ENCODE measurements at regions not wholly inside any gene's neighbourhood (a gene's known extent, or its start where the extent isn't known, plus 50 kb on each side); places are given as distances from the start of the nearest gene placed in this dataset.

DNA sequence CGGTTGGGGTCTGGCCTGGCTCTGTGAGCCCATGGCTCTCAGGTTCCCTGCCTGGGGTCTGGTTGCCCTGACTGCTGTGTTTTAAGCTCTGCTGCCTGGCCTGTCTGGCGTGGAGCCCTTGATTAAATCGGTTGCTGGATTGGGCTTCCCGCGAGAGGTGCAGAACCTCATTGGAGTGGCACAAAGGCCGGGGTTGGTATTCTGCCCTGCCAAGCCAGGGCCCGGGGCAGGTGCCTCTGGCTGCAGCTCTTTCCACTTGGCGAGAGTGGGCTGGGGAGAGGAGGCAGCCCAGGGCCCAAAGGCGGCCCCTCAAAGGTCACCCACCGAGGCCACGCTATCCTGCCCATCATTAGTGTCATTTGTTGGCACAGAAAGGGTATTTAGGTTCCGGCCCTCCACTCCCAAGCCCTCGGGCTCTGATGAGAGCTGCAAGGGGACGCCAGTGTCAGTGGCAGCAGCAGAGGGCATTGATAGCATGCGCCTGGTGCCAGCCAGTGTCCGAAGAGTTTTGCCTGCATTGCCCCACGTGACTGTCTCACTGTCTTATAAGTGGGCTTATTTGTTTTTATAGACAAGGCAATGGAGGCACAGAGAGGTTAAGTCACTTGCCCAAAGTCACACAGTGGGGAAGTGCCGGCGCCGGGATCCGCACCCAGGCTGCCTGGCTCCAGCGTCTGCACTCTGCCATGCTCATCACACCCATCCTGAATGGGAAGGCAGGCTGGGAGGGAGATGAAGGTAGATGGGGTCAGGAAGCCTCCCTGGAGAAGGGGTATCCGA lies 68.0 kb upstream of the CIBAR2 start:
- peaks cover 5% of the 10 kb centered on the region for H3K27me3 ChIP-seq (ENCODE audit: insufficient read depth, low read length, poor library complexity)
- H3K4me1 ChIP-seq (ENCODE audit: insufficient read depth, low read length): no peaks in the 10 kb centered on the region
- peaks cover 3% of the 10 kb centered on the region for H3K9me3 ChIP-seq (ENCODE audit: insufficient read depth, low read length, severe bottlenecking)
- H3K36me3 ChIP-seq (ENCODE audit: insufficient read depth, low read length): no peaks in the 10 kb centered on the region
- H3K4me3 ChIP-seq (ENCODE audit: low read depth in 1 of 2, low read length in 2 of 2): no peak overlapping the region
- H2AFZ ChIP-seq (ENCODE audit: low read depth, low read length): no peak overlapping the region
- ATAC-seq (ENCODE audit: insufficient read depth, low read depth) (no peak), DNase-seq (no peak)
- H3K79me2 ChIP-seq (ENCODE audit: insufficient read depth, low read length): no peaks in the 10 kb centered on the region
- H3K9ac ChIP-seq (ENCODE audit: low read depth, low read length): no peak overlapping the region
- no peak overlapping the region for H3K27ac ChIP-seq (ENCODE audit: low read length)
- peaks cover 4% of the 10 kb centered on the region for H4K20me1 ChIP-seq (ENCODE audit: insufficient read depth, low read length)
- H3K4me2 ChIP-seq (ENCODE audit: insufficient read depth, low read length): no peak overlapping the region
- TF ChIP-seq CTCF (IDR thresholded peaks at IDR 0.05; ENCODE audit: borderline replicate concordance, extremely low read depth, low read length, poor library complexity, severe bottlenecking): no peak
- TF ChIP-seq EZH2 (IDR thresholded peaks at IDR 0.05; ENCODE audit: borderline replicate concordance, low read depth, low read length, severe bottlenecking): no peak

DNA sequence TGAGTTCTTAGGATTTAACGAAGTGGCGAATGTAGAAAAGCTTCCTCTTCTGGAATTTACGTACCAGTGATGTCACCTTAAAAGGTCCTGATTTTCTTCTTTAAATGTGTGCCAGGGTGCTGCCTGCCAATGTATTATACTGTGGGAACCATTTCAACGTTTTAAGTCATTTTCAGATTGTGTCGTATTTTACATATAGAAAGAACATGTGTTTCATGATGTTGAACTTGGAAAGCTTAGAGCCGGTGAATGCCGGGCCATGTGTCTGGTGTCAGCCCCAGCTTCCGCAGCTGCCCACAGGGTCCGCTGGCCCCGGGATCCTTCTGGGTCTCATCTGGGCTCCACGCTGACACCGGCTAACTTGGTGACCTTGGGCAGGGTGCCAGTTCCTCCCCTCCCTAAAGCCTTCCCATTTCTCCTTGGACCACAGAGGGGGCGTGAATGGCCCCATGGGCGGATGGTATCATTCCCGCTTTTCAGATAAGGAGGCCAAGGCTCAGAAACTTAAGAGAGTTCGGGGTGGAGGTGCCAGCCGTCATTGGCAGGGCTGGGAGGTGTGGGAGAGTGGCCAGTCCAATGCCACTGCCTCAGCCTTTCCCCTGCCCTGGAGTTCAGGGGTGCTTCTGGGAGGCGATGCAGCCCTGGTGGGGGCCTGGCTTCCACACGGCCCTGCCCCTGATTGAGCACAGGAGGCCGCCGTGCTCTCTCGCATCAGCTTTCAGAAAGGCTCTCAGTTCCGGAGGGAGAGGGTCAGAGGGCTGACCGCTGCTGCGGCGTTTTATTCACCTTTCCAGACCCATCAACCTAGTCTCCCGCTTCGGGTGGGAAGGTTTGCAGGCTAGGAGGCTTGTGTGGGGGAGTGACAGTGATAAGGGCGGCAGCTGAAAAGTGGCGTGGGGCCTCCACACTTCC lies 68.8 kb upstream of the CIBAR2 start:
- DNase-seq (no peak), ATAC-seq (ENCODE audit: insufficient read depth, low read depth) (no peak)
- TF ChIP-seq CTCF (IDR thresholded peaks at IDR 0.05; ENCODE audit: borderline replicate concordance, extremely low read depth, low read length, poor library complexity, severe bottlenecking): no peak
- TF ChIP-seq EZH2 (IDR thresholded peaks at IDR 0.05; ENCODE audit: borderline replicate concordance, low read depth, low read length, severe bottlenecking): no peak
- Histone ChIP-seq H3K9ac (ENCODE audit: low read depth, low read length) (no peak overlapping the region), H3K4me2 (ENCODE audit: insufficient read depth, low read length) (no peak overlapping the region), H3K9me3 (ENCODE audit: insufficient read depth, low read length, severe bottlenecking) (peaks cover 3% of the 10 kb centered on the region), H3K4me1 (ENCODE audit: insufficient read depth, low read length) (no peaks in the 10 kb centered on the region), H3K27ac (ENCODE audit: low read length) (no peak overlapping the region), H3K36me3 (ENCODE audit: insufficient read depth, low read length) (no peaks in the 10 kb centered on the region), H3K79me2 (ENCODE audit: insufficient read depth, low read length) (no peaks in the 10 kb centered on the region), H3K27me3 (ENCODE audit: insufficient read depth, low read length, poor library complexity) (peaks cover 5% of the 10 kb centered on the region), H4K20me1 (ENCODE audit: insufficient read depth, low read length) (peaks cover 4% of the 10 kb centered on the region), H2AFZ (ENCODE audit: low read depth, low read length) (no peak overlapping the region), H3K4me3 (ENCODE audit: low read depth in 1 of 2, low read length in 2 of 2) (no peak overlapping the region)

GRCh38 chr16:85181739-85182129 lies 69.5 kb upstream of the CIBAR2 start:
- Histone ChIP-seq H3K4me3 (ENCODE audit: low read depth in 1 of 2, low read length in 2 of 2) (no peak overlapping the region), H3K9me3 (ENCODE audit: insufficient read depth, low read length, severe bottlenecking) (peaks cover 3% of the 10 kb centered on the region), H3K27me3 (ENCODE audit: insufficient read depth, low read length, poor library complexity) (peaks cover 5% of the 10 kb centered on the region), H2AFZ (ENCODE audit: low read depth, low read length) (no peak overlapping the region), H3K9ac (ENCODE audit: low read depth, low read length) (no peak overlapping the region), H3K27ac (ENCODE audit: low read length) (no peak overlapping the region), H3K79me2 (ENCODE audit: insufficient read depth, low read length) (no peaks in the 10 kb centered on the region), H3K4me2 (ENCODE audit: insufficient read depth, low read length) (no peak overlapping the region), H3K4me1 (ENCODE audit: insufficient read depth, low read length) (no peaks in the 10 kb centered on the region), H3K36me3 (ENCODE audit: insufficient read depth, low read length) (no peaks in the 10 kb centered on the region), H4K20me1 (ENCODE audit: insufficient read depth, low read length) (peaks cover 4% of the 10 kb centered on the region)
- ATAC-seq (ENCODE audit: insufficient read depth, low read depth) (no peak), DNase-seq (no peak)
- no peak for TF ChIP-seq CTCF (IDR thresholded peaks at IDR 0.05; ENCODE audit: borderline replicate concordance, extremely low read depth, low read length, poor library complexity, severe bottlenecking)
